SH-SY5Y (cell line): ENCODE measurements at regions not wholly inside any gene's neighbourhood (a gene's known extent, or its start where the extent isn't known, plus 50 kb on each side); places are given as distances from the start of the nearest gene placed in this dataset.

ENCODE experiments used
- GATA2 ChIP-seq: IDR thresholded peaks from 2 replicates; pipeline ENCODE4 v1.6.1; 2011; ENCODE audit warnings: mild to moderate bottlenecking, low read depth, low read length
- GATA3 ChIP-seq: IDR thresholded peaks from 2 replicates; pipeline ENCODE4 v1.6.1; 2011; ENCODE audit warnings: low read depth, mild to moderate bottlenecking, low read length, moderate library complexity

DNA sequence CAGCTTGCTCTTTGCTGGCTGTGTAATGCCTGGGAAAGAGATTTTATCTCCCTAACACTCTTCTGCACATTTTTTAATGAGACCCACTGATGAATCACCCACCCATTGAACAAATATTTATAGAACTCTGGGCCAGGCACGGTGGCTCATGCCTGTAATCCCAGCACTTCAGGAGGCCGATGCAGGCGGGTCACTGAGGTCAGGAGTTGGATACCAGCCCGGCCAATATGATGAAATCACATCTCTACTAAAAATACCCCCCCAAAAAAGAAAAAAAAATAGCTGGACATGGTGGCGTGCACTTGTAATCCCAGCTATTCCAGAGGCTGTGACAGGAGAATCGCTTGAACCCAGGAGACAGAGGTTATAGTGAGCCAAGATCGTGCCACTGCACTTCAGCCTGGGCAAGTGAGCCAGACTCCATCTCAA is 82.1 kb upstream of the SIRPA start:
- TF ChIP-seq GATA3 (no peak), GATA2 (no peak)
